Keratinocyte (primary cell): ENCODE measurements at regions not wholly inside any gene's neighbourhood (a gene's known extent, or its start where the extent isn't known, plus 50 kb on each side); places are given as distances from the start of the nearest gene placed in this dataset.

Experiments
- DNase-seq: peaks from one replicate; pipeline ENCODE4 v3.0.0-alpha.2; 2011; ENCODE audit warnings: low read depth, missing footprints, low spot score
- FAIRE-seq: peaks from 2 replicates; lab custom pipeline; 2011; peaks lifted over from hg19 to GRCh38; lab: Jason Lieb, UNC
- H2AFZ ChIP-seq: 2 replicates; pipeline ENCODE4 v1.6.0; 2012; ENCODE audit warnings: low read length, control low read depth, inconsistent platforms; ENCODE audit not compliant: control insufficient read depth
- H3K27ac ChIP-seq: 2 replicates; pipeline ENCODE4 v1.5.1; 2011; ENCODE audit warnings: low read length; ENCODE audit not compliant: control insufficient read depth, insufficient read depth
- H3K27me3 ChIP-seq: 3 replicates; pipeline ENCODE4 v1.6.0; 2011; ENCODE audit warnings: low read length; ENCODE audit not compliant: control insufficient read depth, insufficient read depth; ENCODE audit errors: extremely low read depth
- H3K36me3 ChIP-seq, 2 experiments: 2 replicates in 1 of 2; 3 replicates in 1 of 2; pipeline ENCODE4 v1.5.1; 2011; ENCODE audit warnings: low read length in 2 of 2, mild to moderate bottlenecking in 1 of 2; ENCODE audit not compliant: control insufficient read depth in 2 of 2, insufficient read depth in 2 of 2; ENCODE audit errors: extremely low read depth in 1 of 2
- H3K4me1 ChIP-seq: 3 replicates; pipeline ENCODE4 v1.5.1; 2011; ENCODE audit warnings: low read length; ENCODE audit not compliant: control insufficient read depth, insufficient read depth; ENCODE audit errors: extremely low read depth
- H3K4me2 ChIP-seq: 3 replicates; pipeline ENCODE4 v1.6.0; 2011; ENCODE audit warnings: low read depth, low read length; ENCODE audit not compliant: control insufficient read depth, insufficient read depth; ENCODE audit errors: extremely low read depth
- H3K4me3 ChIP-seq, 3 experiments: fragments of 200-600 bp in 1 of 3; sonication (generic) in 1 of 3; 2 replicates in 2 of 3; 3 replicates in 1 of 3; pipeline ENCODE4 v1.5.1; 2011 to 2016; ENCODE audit warnings: low read length in 3 of 3, mild to moderate bottlenecking in 3 of 3, control low read depth in 2 of 3, inconsistent platforms in 1 of 3, low read depth in 1 of 3, mixed read lengths in 1 of 3, mixed run types in 1 of 3, moderate library complexity in 1 of 3; ENCODE audit not compliant: control insufficient read depth in 2 of 3, insufficient read depth in 2 of 3; ENCODE audit errors: extremely low read depth in 1 of 3
- H3K79me2 ChIP-seq: 2 replicates; pipeline ENCODE4 v1.6.0; 2012; ENCODE audit warnings: low read length; ENCODE audit not compliant: control insufficient read depth, insufficient read depth
- H3K9ac ChIP-seq: 3 replicates; pipeline ENCODE4 v1.6.0; 2011; ENCODE audit warnings: low read length; ENCODE audit not compliant: control insufficient read depth, insufficient read depth; ENCODE audit errors: extremely low read depth
- H3K9me1 ChIP-seq: 3 replicates; pipeline ENCODE4 v1.6.0; 2011; ENCODE audit warnings: low read length; ENCODE audit not compliant: control insufficient read depth, insufficient read depth; ENCODE audit errors: extremely low read depth
- H3K9me3 ChIP-seq: 2 replicates; pipeline ENCODE4 v1.5.1; 2012; ENCODE audit warnings: low read depth, low read length; ENCODE audit not compliant: control insufficient read depth
- H4K20me1 ChIP-seq: 3 replicates; pipeline ENCODE4 v1.6.0; 2011; ENCODE audit warnings: low read length; ENCODE audit not compliant: control insufficient read depth, insufficient read depth; ENCODE audit errors: extremely low read depth
- EZH2 ChIP-seq: IDR thresholded peaks from one replicate; pipeline ENCODE4 v1.6.1; 2012; ENCODE audit warnings: inconsistent platforms, mild to moderate bottlenecking, low read length, moderate library complexity
- dilution Hi-C: fragments of 300-500 bp; cut with MboI; formaldehyde crosslinking; loops from one replicate; pipeline ENCODE4 v1.7.0; 2020; ENCODE audit warnings: low sequenced_read_pairs; ENCODE audit not compliant: extremely low pct_ligation_motif_present
- TF ChIP-seq, protein P1 (sequence below), 3 experiments: IDR thresholded peaks in 1 of 3; conservative IDR thresholded peaks in 1 of 3; optimal IDR thresholded peaks in 1 of 3; 2 replicates in 2 of 3; 3 replicates in 1 of 3; pipeline versions ENCODE3 to v1.5.1; 2011; ENCODE audit warnings: low read length in 3 of 3, mild to moderate bottlenecking in 3 of 3, moderate library complexity in 2 of 3, control low read depth in 1 of 3, inconsistent platforms in 1 of 3; ENCODE audit not compliant: insufficient read depth in 2 of 3; ENCODE audit errors: extremely low read depth in 1 of 3

DNA sequence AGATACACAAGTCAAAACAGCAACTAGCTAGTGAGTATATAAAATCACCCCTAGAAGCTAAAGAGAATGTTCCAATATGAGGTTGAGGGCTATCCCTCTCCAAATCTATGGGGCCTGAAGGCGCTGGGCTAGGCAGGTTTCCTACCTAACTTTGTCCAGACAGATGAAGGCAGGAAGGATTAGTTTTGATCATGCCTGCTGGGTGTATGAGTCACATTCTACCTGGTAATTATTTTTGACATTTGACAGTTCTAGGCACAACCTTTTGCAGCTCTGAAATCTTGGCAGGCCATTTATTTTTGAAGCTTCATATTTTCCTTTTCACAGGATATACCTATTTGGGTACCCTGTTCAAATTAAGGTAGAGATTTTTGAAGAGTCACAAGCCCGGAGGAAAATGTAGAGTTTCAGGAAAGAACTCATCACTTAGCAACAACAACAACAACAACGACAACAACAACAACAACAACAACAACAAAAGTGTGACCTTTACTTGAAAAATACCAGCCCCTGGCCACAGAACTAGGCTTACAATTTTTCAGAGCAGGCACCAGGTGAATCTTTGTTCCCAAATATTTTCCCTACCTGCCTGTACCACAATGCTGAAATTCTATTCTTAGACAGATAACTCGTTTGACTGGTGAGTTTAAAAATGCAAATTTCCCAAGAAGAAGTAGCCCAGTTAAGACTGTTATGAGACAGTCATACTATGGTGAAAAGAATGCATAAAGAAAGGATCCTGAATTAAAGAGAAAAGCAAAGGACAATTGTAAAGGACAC, 175.5 kb upstream of the TUT7 start:
- DNase-seq, result no peak
- dilution Hi-C loops, result no loop called here
- Histone ChIP-seq H3K27me3 (no peaks in the 10 kb centered on the region), H3K4me3 (no peak overlapping the region), H3K9me3 (no peaks in the 10 kb centered on the region), H3K9me1 (no peaks in the 10 kb centered on the region), H3K9ac (no peak overlapping the region), H3K79me2 (no peaks in the 10 kb centered on the region), H3K36me3 (no peaks in the 10 kb centered on the region), H2AFZ (no peak overlapping the region), H3K4me2 (peak overlapping the region; percentile 0), H3K27ac (no peak overlapping the region), H4K20me1 (no peaks in the 10 kb centered on the region), H3K4me1 (peaks cover 11% of the 10 kb centered on the region)
- peak; percentile 82 for FAIRE-seq
- TF ChIP-seq, protein P1, sequence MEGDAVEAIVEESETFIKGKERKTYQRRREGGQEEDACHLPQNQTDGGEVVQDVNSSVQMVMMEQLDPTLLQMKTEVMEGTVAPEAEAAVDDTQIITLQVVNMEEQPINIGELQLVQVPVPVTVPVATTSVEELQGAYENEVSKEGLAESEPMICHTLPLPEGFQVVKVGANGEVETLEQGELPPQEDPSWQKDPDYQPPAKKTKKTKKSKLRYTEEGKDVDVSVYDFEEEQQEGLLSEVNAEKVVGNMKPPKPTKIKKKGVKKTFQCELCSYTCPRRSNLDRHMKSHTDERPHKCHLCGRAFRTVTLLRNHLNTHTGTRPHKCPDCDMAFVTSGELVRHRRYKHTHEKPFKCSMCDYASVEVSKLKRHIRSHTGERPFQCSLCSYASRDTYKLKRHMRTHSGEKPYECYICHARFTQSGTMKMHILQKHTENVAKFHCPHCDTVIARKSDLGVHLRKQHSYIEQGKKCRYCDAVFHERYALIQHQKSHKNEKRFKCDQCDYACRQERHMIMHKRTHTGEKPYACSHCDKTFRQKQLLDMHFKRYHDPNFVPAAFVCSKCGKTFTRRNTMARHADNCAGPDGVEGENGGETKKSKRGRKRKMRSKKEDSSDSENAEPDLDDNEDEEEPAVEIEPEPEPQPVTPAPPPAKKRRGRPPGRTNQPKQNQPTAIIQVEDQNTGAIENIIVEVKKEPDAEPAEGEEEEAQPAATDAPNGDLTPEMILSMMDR (optimal IDR thresholded peaks at IDR 0.05 in 1 of 3, IDR thresholded peaks at IDR 0.05 in 1 of 3, conservative IDR thresholded peaks at IDR 0.05 in 1 of 3; ENCODE audit: extremely low read depth in 1 of 3, insufficient read depth in 2 of 3, low read length in 3 of 3), result no peak
- TF ChIP-seq EZH2, result no peak

DNA sequence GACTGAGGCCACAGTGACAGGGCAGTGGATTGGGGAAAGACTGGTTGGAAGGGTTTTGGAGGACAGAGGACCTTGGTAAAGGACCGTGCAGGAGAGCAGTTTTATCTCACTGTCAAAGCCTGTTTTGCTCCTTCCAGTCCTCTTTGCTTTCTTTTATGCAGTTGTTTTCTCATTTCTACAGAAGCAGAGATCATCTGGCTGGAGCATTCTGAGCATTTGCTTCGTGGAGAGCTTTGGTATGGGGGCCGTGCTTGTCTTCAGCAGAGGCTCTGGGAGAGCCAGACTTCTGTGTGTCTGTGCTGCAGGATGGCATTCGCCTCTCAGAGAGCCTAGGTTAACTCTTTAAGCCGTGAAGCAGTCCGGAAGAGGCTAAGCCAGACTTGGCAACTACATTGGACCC, 171.8 kb upstream of the TUT7 start:
- no peaks in the 10 kb centered on the region for H3K36me3 ChIP-seq
- no peak for TF ChIP-seq EZH2
- TF ChIP-seq, protein P1 (optimal IDR thresholded peaks at IDR 0.05 in 1 of 3, IDR thresholded peaks at IDR 0.05 in 1 of 3, conservative IDR thresholded peaks at IDR 0.05 in 1 of 3; ENCODE audit: extremely low read depth in 1 of 3, insufficient read depth in 2 of 3, low read length in 3 of 3), result no peak
- H3K4me1 ChIP-seq, result peaks cover 11% of the 10 kb centered on the region
- DNase-seq (no peak), FAIRE-seq (no peak)
- H3K4me3 ChIP-seq, result no peak overlapping the region
- H3K9me1 ChIP-seq, result no peaks in the 10 kb centered on the region
- H3K9ac ChIP-seq, result no peak overlapping the region
- no peak overlapping the region for H3K27ac ChIP-seq
- H3K27me3 ChIP-seq, result no peaks in the 10 kb centered on the region
- H3K79me2 ChIP-seq, result no peaks in the 10 kb centered on the region
- no peak overlapping the region for H3K4me2 ChIP-seq
- dilution Hi-C loops, result no loop called here
- H3K9me3 ChIP-seq, result no peaks in the 10 kb centered on the region
- no peaks in the 10 kb centered on the region for H4K20me1 ChIP-seq
- H2AFZ ChIP-seq, result no peak overlapping the region
